IMR-90 (cell line): ENCODE measurements at regions not wholly inside any gene's neighbourhood (a gene's known extent, or its start where the extent isn't known, plus 50 kb on each side); places are given as distances from the start of the nearest gene placed in this dataset.

Experiments
- ATAC-seq: fragments of 200-7000 bp; cut with Tn5 transposase; 2 replicates; pipeline ENCODE4 v1.9.1; 2020; ENCODE audit warnings: low read depth, mild to moderate bottlenecking, moderate library complexity
- BruUV-seq: library from RNA; stranded (reverse); fragments of 400-500 nt; replicated peaks from 2 replicates; lab custom pipeline; 2021; lab: Mats Ljungman, UMichigan
- CTCF ChIA-PET: fragments of 300-600 bp; formaldehyde crosslinking; extraction: SDS; loops from one replicate; lab custom pipeline; 2021; ENCODE audit warnings: antibody characterized with exemption; lab: Yijun Ruan, JAX
- POLR2A ChIA-PET: fragments of 300-600 bp; sonication (Branson Sonifier 250); formaldehyde crosslinking; loops from one replicate; lab custom pipeline; 2022; ENCODE audit warnings: antibody characterized with exemption; ENCODE audit not compliant: unreplicated experiment; lab: Charles Lee
- DNase-seq: peaks from one replicate; pipeline ENCODE4 v3.0.0; 2013
- H2AFZ ChIP-seq: replicated peaks from 2 replicates; pipeline ENCODE3; 2013; ENCODE audit warnings: low read length, mild to moderate bottlenecking; ENCODE audit not compliant: poor library complexity
- H2AK5ac ChIP-seq: 2 replicates; pipeline ENCODE4 v1.6.1; 2013; ENCODE audit warnings: low read depth, low read length, inconsistent platforms
- H2AK9ac ChIP-seq: replicated peaks from 2 replicates; pipeline ENCODE3; 2013; ENCODE audit warnings: mild to moderate bottlenecking, low read depth, low read length, moderate library complexity; ENCODE audit not compliant: poor library complexity
- H2BK120ac ChIP-seq: 2 replicates; pipeline ENCODE4 v1.6.1; 2013; ENCODE audit warnings: low read depth, low read length, inconsistent platforms
- H2BK15ac ChIP-seq: 3 replicates; pipeline ENCODE4 v1.6.1; 2013; ENCODE audit warnings: low read depth, low read length, inconsistent platforms
- H2BK20ac ChIP-seq: 2 replicates; pipeline ENCODE4 v1.6.1; 2013; ENCODE audit warnings: low read depth, mild to moderate bottlenecking, inconsistent platforms, low read length, moderate library complexity
- H2BK5ac ChIP-seq: 2 replicates; pipeline ENCODE4 v1.6.1; 2013; ENCODE audit warnings: mild to moderate bottlenecking, low read depth, low read length, inconsistent platforms; ENCODE audit not compliant: poor library complexity, severe bottlenecking
- H3K14ac ChIP-seq: replicated peaks from 2 replicates; pipeline ENCODE4 v1.6.1; 2013; ENCODE audit warnings: low read depth, low read length, inconsistent platforms
- H3K18ac ChIP-seq: 2 replicates; pipeline ENCODE4 v1.6.1; 2013; ENCODE audit warnings: low read depth, low read length, control low read depth
- H3K23ac ChIP-seq: 2 replicates; pipeline ENCODE4 v1.6.1; 2013; ENCODE audit warnings: low read depth, low read length, inconsistent platforms
- H3K27ac ChIP-seq: 2 replicates; pipeline ENCODE4 v1.5.1; 2013; ENCODE audit warnings: mild to moderate bottlenecking, control low read depth, low read length; ENCODE audit not compliant: insufficient read depth
- H3K27me3 ChIP-seq: 2 replicates; pipeline ENCODE4 v1.6.1; 2013; ENCODE audit warnings: low read length; ENCODE audit not compliant: control insufficient read depth, insufficient read depth
- H3K36me3 ChIP-seq: 2 replicates; pipeline ENCODE4 v1.6.1; 2013; ENCODE audit warnings: low read length, mixed read lengths; ENCODE audit not compliant: control insufficient read depth, insufficient read depth
- H3K4ac ChIP-seq: 2 replicates; pipeline ENCODE4 v1.6.1; 2013; ENCODE audit warnings: low read depth, low read length, inconsistent platforms
- H3K4me1 ChIP-seq: 2 replicates; pipeline ENCODE4 v1.6.1; 2013; ENCODE audit warnings: low read length, mixed read lengths; ENCODE audit not compliant: control insufficient read depth, insufficient read depth
- H3K4me2 ChIP-seq: 2 replicates; pipeline ENCODE4 v1.6.1; 2013; ENCODE audit warnings: low read depth, mild to moderate bottlenecking, control low read depth, low read length, moderate library complexity
- H3K4me3 ChIP-seq: 2 replicates; pipeline ENCODE4 v1.5.1; 2013; ENCODE audit warnings: low read depth, mild to moderate bottlenecking, control low read depth, low read length, moderate library complexity; ENCODE audit not compliant: insufficient read depth
- H3K56ac ChIP-seq: 2 replicates; pipeline ENCODE4 v1.6.1; 2013; ENCODE audit warnings: low read length, inconsistent platforms; ENCODE audit not compliant: insufficient read depth; ENCODE audit errors: extremely low read depth
- H3K79me1 ChIP-seq, 2 experiments: 2 replicates each; pipeline ENCODE4 v1.6.1; 2013; ENCODE audit warnings: low read length in 2 of 2, inconsistent platforms in 1 of 2, low read depth in 1 of 2
- H3K9ac ChIP-seq: 2 replicates; pipeline ENCODE4 v1.6.1; 2013; ENCODE audit warnings: low read depth, low read length, control low read depth
- H3K9me1 ChIP-seq: 2 replicates; pipeline ENCODE4 v1.6.1; 2013; ENCODE audit warnings: low read length, inconsistent platforms; ENCODE audit not compliant: insufficient read depth
- H3K9me3 ChIP-seq: 2 replicates; pipeline ENCODE4 v1.6.1; 2013; ENCODE audit warnings: low read length; ENCODE audit not compliant: control insufficient read depth, insufficient read depth
- H4K20me1 ChIP-seq: 2 replicates; pipeline ENCODE4 v1.6.1; 2013; ENCODE audit warnings: low read length, inconsistent platforms; ENCODE audit not compliant: insufficient read depth
- H4K5ac ChIP-seq: 2 replicates; pipeline ENCODE4 v1.6.1; 2013; ENCODE audit warnings: mild to moderate bottlenecking, low read depth, low read length, control low read depth
- H4K8ac ChIP-seq, 2 experiments: 2 replicates each; pipeline ENCODE4 v1.6.1; 2013; ENCODE audit warnings: low read depth in 2 of 2, low read length in 2 of 2, control low read depth in 1 of 2, inconsistent platforms in 1 of 2
- H4K91ac ChIP-seq: 2 replicates; pipeline ENCODE4 v1.6.1; 2013; ENCODE audit warnings: low read depth, low read length, inconsistent platforms; ENCODE audit not compliant: insufficient read depth
- BHLHE40 ChIP-seq: fragments of 150-350 bp; IDR thresholded peaks from 2 replicates; pipeline ENCODE4 v1.6.1; 2016; ENCODE audit warnings: mild to moderate bottlenecking, low read depth, low read length
- CEBPB ChIP-seq: IDR thresholded peaks from 2 replicates; pipeline ENCODE4 v1.6.1; 2012; ENCODE audit warnings: low read depth, low read length, improper control_type of control experiment
- CHD1 ChIP-seq: IDR thresholded peaks from 2 replicates; pipeline ENCODE4 v1.6.1; 2012; ENCODE audit warnings: low read depth, low read length, improper control_type of control experiment
- CTCF ChIP-seq: conservative IDR thresholded peaks from 2 replicates; pipeline ENCODE4 v1.5.1; 2012; ENCODE audit warnings: mild to moderate bottlenecking, low read depth, low read length, improper control_type of control experiment
- FOS ChIP-seq: fragments of 150-350 bp; IDR thresholded peaks from 2 replicates; pipeline ENCODE4 v1.6.1; 2016; ENCODE audit warnings: low read depth, low read length
- MAFK ChIP-seq: IDR thresholded peaks from 2 replicates; pipeline ENCODE4 v1.6.1; 2012; ENCODE audit warnings: low read depth, low read length, improper control_type of control experiment
- MAZ ChIP-seq: IDR thresholded peaks from 2 replicates; pipeline ENCODE4 v1.6.1; 2012; ENCODE audit warnings: low read depth, mild to moderate bottlenecking, low read length, improper control_type of control experiment, moderate library complexity, borderline replicate concordance
- MXI1 ChIP-seq: IDR thresholded peaks from 2 replicates; pipeline ENCODE4 v1.6.1; 2012; ENCODE audit warnings: low read depth, mild to moderate bottlenecking, low read length, moderate library complexity, borderline replicate concordance
- NFE2L2 ChIP-seq: fragments of 150-350 bp; IDR thresholded peaks from 2 replicates; pipeline ENCODE4 v1.6.1; 2016; ENCODE audit warnings: low read depth, mild to moderate bottlenecking, low read length
- POLR2A ChIP-seq: IDR thresholded peaks from 2 replicates; pipeline ENCODE4 v1.6.1; 2012; ENCODE audit warnings: mild to moderate bottlenecking, low read depth, low read length
- RAD21 ChIP-seq: IDR thresholded peaks from 2 replicates; pipeline ENCODE4 v1.6.1; 2012; ENCODE audit warnings: low read length, improper control_type of control experiment
- RCOR1 ChIP-seq: IDR thresholded peaks from 2 replicates; pipeline ENCODE4 v1.6.1; 2012; ENCODE audit warnings: mild to moderate bottlenecking, low read length, improper control_type of control experiment; ENCODE audit not compliant: insufficient replicate concordance
- RFX5 ChIP-seq: IDR thresholded peaks from 2 replicates; pipeline ENCODE4 v1.8.0; 2012; ENCODE audit warnings: low read depth, mild to moderate bottlenecking, low read length, moderate library complexity
- SMC3 ChIP-seq: fragments of 150-350 bp; IDR thresholded peaks from 2 replicates; pipeline ENCODE4 v1.6.1; 2016; ENCODE audit warnings: low read depth, mild to moderate bottlenecking, antibody characterized with exemption, low read length, moderate library complexity
- WGBS, 2 experiments: methylation state at CpG; one replicate each; pipeline versions ENCODE4 v1.1.5 to v1.1.7; 2013; ENCODE audit warnings: missing lambda C conversion rate in 2 of 2; ENCODE audit not compliant: insufficient read length in 1 of 2; ENCODE audit errors: extremely low coverage in 2 of 2; 5-methylcytosine and 5-hydroxymethylcytosine counted together
- dilution Hi-C: fragments of 300-500 bp; cut with HindIII; formaldehyde crosslinking; loops from one replicate; pipeline ENCODE4 v1.14.3; 2018; ENCODE audit warnings: low sequenced_read_pairs; ENCODE audit not compliant: unreplicated experiment
- in situ Hi-C: fragments of 300-500 bp; cut with MboI; formaldehyde crosslinking; loops from 3 replicates; pipeline ENCODE4 v1.14.3; 2019; ENCODE audit warnings: low sequenced_read_pairs, inconsistent platforms, mixed read lengths
- intact Hi-C: fragments of 100-400 bp; cut with micrococcal nuclease; formaldehyde crosslinking; loops from 2 replicates; pipeline ENCODE4 v1.10.0; 2022
- TF ChIP-seq, protein P1 (sequence below): fragments of 150-350 bp; IDR thresholded peaks from 2 replicates; pipeline ENCODE4 v1.6.1; 2016; ENCODE audit warnings: low read depth, mild to moderate bottlenecking, low read length, moderate library complexity, borderline replicate concordance

DNA sequence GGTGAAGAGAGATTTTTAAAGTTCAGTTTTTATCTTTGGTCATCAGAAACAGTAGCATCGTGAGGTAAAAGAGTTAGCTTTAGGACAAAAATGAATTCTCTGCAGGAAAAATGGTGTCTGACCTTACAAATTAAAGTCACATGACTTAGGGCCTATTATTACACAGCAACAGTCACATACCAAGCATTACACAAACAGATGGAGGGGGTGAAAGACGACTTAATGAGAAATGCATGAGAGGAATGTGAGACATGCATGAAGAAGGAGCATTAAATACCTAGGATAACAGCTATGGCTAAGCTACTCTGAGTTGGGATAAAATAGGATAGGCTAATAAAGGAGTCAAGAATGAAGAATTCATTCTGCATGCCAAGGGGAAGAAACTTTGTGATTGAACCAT, 77.5 kb downstream of the BLID start:
- DNase-seq (peak; percentile 93), ATAC-seq (peak; percentile 82)
- H3K27ac ChIP-seq: peak overlapping the region; percentile 36; the same call in 1 of the 2 replicates
- no peak overlapping the region for H3K4me3 ChIP-seq
- no peak overlapping the region for H2AK9ac ChIP-seq
- no peak overlapping the region; the same call in 1 of the 2 replicates for H4K91ac ChIP-seq
- H3K36me3 ChIP-seq: no peaks in the 10 kb centered on the region
- H2BK120ac ChIP-seq: peak overlapping the region; percentile 95; the same call in 1 of the 2 replicates
- peaks cover 23% of the 10 kb centered on the region for H3K4me1 ChIP-seq
- H3K23ac ChIP-seq: peak overlapping the region; percentile 91; the same call in 1 of the 2 replicates
- peaks cover 9 to 39% of the 10 kb centered on the region in 2 experiments for H3K79me1 ChIP-seq
- peaks cover 8% of the 10 kb centered on the region; the same call in 1 of the 2 replicates for H3K9me1 ChIP-seq
- no peaks in the 10 kb centered on the region for H3K9me3 ChIP-seq
- H2BK20ac ChIP-seq: no peak overlapping the region
- H4K8ac ChIP-seq: peak overlapping the region; percentile 71 to 90; a peak in 2 of 4 replicates
- in situ Hi-C loops: loop anchor here (10.0 kb wide), 1 partner anchor 374 kb away; no protein-coding TSS in a partner anchor
- H3K4ac ChIP-seq: peak overlapping the region; percentile 92
- intact Hi-C loops: loop anchor here (2.0 to 10.0 kb wide), 3 partner anchors 49 to 384 kb away; no protein-coding TSS in a partner anchor
- no peak overlapping the region for H2AFZ ChIP-seq
- no TSS peak for BruUV-seq
- WGBS, 2 experiments: no CpG with 5 or more reads among the region's 2 CpGs
- no peaks in the 10 kb centered on the region for H3K27me3 ChIP-seq
- H3K9ac ChIP-seq: no peak overlapping the region
- ChIA-PET CTCF (interaction anchor here (0.6 to 1.0 kb wide), 4 partner anchors 10 to 1263 kb away, joined by 3 read pairs; no protein-coding TSS in a partner anchor), POLR2A (interaction anchor here (0.6 to 1.0 kb wide), 3 partner anchors 13 to 1437 kb away, joined by 3 read pairs; no protein-coding TSS in a partner anchor)
- peak overlapping the region; percentile 99 for H2BK5ac ChIP-seq
- dilution Hi-C loops: no loop called here
- no peaks in the 10 kb centered on the region for H4K20me1 ChIP-seq
- no peak overlapping the region for H3K14ac ChIP-seq
- no peak overlapping the region for H3K56ac ChIP-seq
- peak overlapping the region; percentile 98 for H3K18ac ChIP-seq
- H4K5ac ChIP-seq: no peak overlapping the region; the same call in 1 of the 2 replicates
- H2AK5ac ChIP-seq: no peak overlapping the region
- no peak overlapping the region for H3K4me2 ChIP-seq
- H2BK15ac ChIP-seq: no peak overlapping the region; the same call in 2 of the 3 replicates
- TF ChIP-seq CTCF: no peak
- no peak for TF ChIP-seq POLR2A
- no peak for TF ChIP-seq NFE2L2
- no peak for TF ChIP-seq MXI1
- peak; percentile 72 for TF ChIP-seq CEBPB
- 0 out of 2 replicates have a peak, but pooled peaks have one; percentile 27 for TF ChIP-seq MAZ
- TF ChIP-seq BHLHE40: peak; percentile 80; the same call in 1 of the 2 replicates
- TF ChIP-seq MAFK: no peak
- TF ChIP-seq, protein P1, sequence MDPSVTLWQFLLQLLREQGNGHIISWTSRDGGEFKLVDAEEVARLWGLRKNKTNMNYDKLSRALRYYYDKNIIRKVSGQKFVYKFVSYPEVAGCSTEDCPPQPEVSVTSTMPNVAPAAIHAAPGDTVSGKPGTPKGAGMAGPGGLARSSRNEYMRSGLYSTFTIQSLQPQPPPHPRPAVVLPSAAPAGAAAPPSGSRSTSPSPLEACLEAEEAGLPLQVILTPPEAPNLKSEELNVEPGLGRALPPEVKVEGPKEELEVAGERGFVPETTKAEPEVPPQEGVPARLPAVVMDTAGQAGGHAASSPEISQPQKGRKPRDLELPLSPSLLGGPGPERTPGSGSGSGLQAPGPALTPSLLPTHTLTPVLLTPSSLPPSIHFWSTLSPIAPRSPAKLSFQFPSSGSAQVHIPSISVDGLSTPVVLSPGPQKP: no peak
- TF ChIP-seq RAD21: no peak
- no peak for TF ChIP-seq SMC3
- no peak for TF ChIP-seq FOS
- TF ChIP-seq RFX5: no peak
- TF ChIP-seq RCOR1: no peak
- TF ChIP-seq CHD1: no peak
